SK-N-SH (cell line): ENCODE measurements at regions not wholly inside any gene's neighbourhood (a gene's known extent, or its start where the extent isn't known, plus 50 kb on each side); places are given as distances from the start of the nearest gene placed in this dataset.

Experiments used
- CTCF ChIA-PET: fragments of 300-600, 350-600 bp; formaldehyde crosslinking; extraction: SDS; loops from one replicate; lab custom pipeline; 2021; lab: Yijun Ruan, JAX
- POLR2A ChIA-PET: fragments of 350-600 bp; sonication (Branson Sonifier 250); formaldehyde crosslinking; extraction: SDS; loops from one replicate; lab custom pipeline; 2020; ENCODE audit warnings: antibody characterized with exemption, inconsistent platforms; lab: Yijun Ruan, JAX
- DNase-seq: peaks from one replicate; pipeline ENCODE4 v3.0.0; 2012
- H2AFZ ChIP-seq: fragments of 200-600 bp; sonication (generic); 2 replicates; pipeline ENCODE4 v1.8.1; 2016; ENCODE audit warnings: antibody characterized with exemption, mild to moderate bottlenecking, low read depth
- H3F3A ChIP-seq: fragments of 200-600 bp; sonication (generic); replicated peaks from 2 replicates; pipeline ENCODE3; 2016; ENCODE audit warnings: antibody characterized with exemption, mild to moderate bottlenecking; ENCODE audit not compliant: insufficient read depth
- H3K27ac ChIP-seq, 2 experiments: fragments of 200-500 bp in 1 of 2; fragments of 200-600 bp in 1 of 2; sonication (Bioruptor generic) in 1 of 2; sonication (generic), shearing (Covaris generic) in 1 of 2; 2 replicates each; pipeline versions ENCODE4 v1.5.1 to v1.6.1; 2014 to 2016; ENCODE audit warnings: low read depth in 2 of 2, inconsistent platforms in 1 of 2, low read length in 1 of 2, mild to moderate bottlenecking in 1 of 2, mixed read lengths in 1 of 2
- H3K27me3 ChIP-seq: fragments of 200-600 bp; sonication (generic), shearing (Covaris generic); 2 replicates; pipeline ENCODE4 v1.6.1; 2016; ENCODE audit warnings: mixed run types; ENCODE audit not compliant: insufficient read depth
- H3K36me3 ChIP-seq, 2 experiments: fragments of 200-500 bp in 1 of 2; fragments of 200-600 bp in 1 of 2; sonication (Bioruptor generic) in 1 of 2; sonication (generic) in 1 of 2; replicated peaks in 1 of 2; 2 replicates each; pipeline versions ENCODE3 to v1.5.1; 2014 to 2016; ENCODE audit warnings: low read length in 1 of 2, mild to moderate bottlenecking in 1 of 2; ENCODE audit not compliant: insufficient read depth in 2 of 2, control insufficient read depth in 1 of 2
- H3K4me1 ChIP-seq, 2 experiments: fragments of 200-500 bp in 1 of 2; fragments of 200-600 bp in 1 of 2; sonication (Bioruptor generic) in 1 of 2; sonication (generic), shearing (Covaris generic) in 1 of 2; 2 replicates each; pipeline versions ENCODE4 v1.5.1 to v1.6.1; 2014 to 2016; ENCODE audit warnings: low read depth in 1 of 2, low read length in 1 of 2, mixed run types in 1 of 2; ENCODE audit not compliant: insufficient read depth in 2 of 2, control insufficient read depth in 1 of 2
- H3K4me2 ChIP-seq: fragments of 200-600 bp; sonication (generic), shearing (Covaris generic); 2 replicates; pipeline ENCODE4 v1.6.1; 2017; ENCODE audit warnings: mixed run types
- H3K4me3 ChIP-seq, 2 experiments: fragments of 200-500 bp in 1 of 2; fragments of 200-600 bp in 1 of 2; sonication (Bioruptor generic) in 1 of 2; sonication (generic), shearing (Covaris generic) in 1 of 2; 2 replicates each; pipeline versions ENCODE4 v1.5.1 to v1.8.1; 2014 to 2016; ENCODE audit warnings: low read depth in 2 of 2, inconsistent platforms in 1 of 2, low read length in 1 of 2, mild to moderate bottlenecking in 1 of 2, mixed read lengths in 1 of 2, moderate library complexity in 1 of 2
- H3K79me2 ChIP-seq: fragments of 200-600 bp; sonication (generic); 2 replicates; pipeline ENCODE4 v1.8.1; 2017; ENCODE audit warnings: mild to moderate bottlenecking; ENCODE audit not compliant: insufficient read depth
- H3K9ac ChIP-seq: fragments of 200-600 bp; sonication (generic); 2 replicates; pipeline ENCODE4 v1.6.1; 2017; ENCODE audit warnings: mixed run types
- H3K9me2 ChIP-seq: fragments of 200-600 bp; sonication (generic); 2 replicates; pipeline ENCODE4 v1.6.1; 2017; ENCODE audit warnings: mixed run types
- H3K9me3 ChIP-seq: fragments of 200-600 bp; sonication (generic); 2 replicates; pipeline ENCODE4 v1.6.1; 2017; ENCODE audit warnings: mixed run types, mild to moderate bottlenecking, moderate library complexity
- H4K20me1 ChIP-seq: fragments of 200-600 bp; sonication (generic); 2 replicates; pipeline ENCODE4 v1.6.1; 2017; ENCODE audit warnings: mild to moderate bottlenecking, mixed run types; ENCODE audit not compliant: insufficient read depth
- RCOR1 ChIP-seq: fragments of 150-350 bp; IDR thresholded peaks from 2 replicates; pipeline ENCODE4 v1.6.1; 2017; ENCODE audit warnings: antibody characterized with exemption, low read length
- TCF12 ChIP-seq: IDR thresholded peaks from 2 replicates; pipeline ENCODE4 v1.4.0; 2012
- WGBS: methylation state at CpG from one replicate; pipeline ENCODE4 v1.1.6; 2017; ENCODE audit warnings: low lambda C conversion rate; 5-methylcytosine and 5-hydroxymethylcytosine counted together
- TF ChIP-seq, protein P1 (sequence below): IDR thresholded peaks from 2 replicates; pipeline ENCODE4 v1.6.1; 2012; ENCODE audit warnings: mild to moderate bottlenecking, low read depth, low read length, moderate library complexity
- TF ChIP-seq, protein P2 (sequence below): IDR thresholded peaks from 2 replicates; pipeline ENCODE4; 2012

DNA sequence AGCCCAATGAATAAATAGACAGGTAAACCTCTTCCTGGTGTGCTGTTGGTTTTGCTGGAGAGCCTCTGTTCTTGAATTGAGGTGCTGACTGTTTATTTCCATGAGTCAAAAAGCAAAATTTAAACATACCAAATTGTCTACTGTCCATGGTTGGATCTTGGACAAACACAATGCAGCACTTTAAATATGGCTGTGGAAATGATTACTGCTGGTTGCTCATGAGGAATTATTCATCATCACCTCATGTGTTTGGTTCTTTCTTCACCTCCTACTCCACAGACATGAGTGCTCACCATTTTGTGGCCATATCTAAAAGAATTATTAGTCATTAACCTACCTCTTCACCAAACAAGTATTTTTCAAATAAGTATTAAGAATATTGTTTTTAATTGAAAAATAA lies 85.3 kb upstream of the GALNT5 start:
- CTCF ChIA-PET: no interaction called here
- H3K27me3 ChIP-seq: no peaks in the 10 kb centered on the region
- no peak for TF ChIP-seq RCOR1
- TF ChIP-seq, protein P1, sequence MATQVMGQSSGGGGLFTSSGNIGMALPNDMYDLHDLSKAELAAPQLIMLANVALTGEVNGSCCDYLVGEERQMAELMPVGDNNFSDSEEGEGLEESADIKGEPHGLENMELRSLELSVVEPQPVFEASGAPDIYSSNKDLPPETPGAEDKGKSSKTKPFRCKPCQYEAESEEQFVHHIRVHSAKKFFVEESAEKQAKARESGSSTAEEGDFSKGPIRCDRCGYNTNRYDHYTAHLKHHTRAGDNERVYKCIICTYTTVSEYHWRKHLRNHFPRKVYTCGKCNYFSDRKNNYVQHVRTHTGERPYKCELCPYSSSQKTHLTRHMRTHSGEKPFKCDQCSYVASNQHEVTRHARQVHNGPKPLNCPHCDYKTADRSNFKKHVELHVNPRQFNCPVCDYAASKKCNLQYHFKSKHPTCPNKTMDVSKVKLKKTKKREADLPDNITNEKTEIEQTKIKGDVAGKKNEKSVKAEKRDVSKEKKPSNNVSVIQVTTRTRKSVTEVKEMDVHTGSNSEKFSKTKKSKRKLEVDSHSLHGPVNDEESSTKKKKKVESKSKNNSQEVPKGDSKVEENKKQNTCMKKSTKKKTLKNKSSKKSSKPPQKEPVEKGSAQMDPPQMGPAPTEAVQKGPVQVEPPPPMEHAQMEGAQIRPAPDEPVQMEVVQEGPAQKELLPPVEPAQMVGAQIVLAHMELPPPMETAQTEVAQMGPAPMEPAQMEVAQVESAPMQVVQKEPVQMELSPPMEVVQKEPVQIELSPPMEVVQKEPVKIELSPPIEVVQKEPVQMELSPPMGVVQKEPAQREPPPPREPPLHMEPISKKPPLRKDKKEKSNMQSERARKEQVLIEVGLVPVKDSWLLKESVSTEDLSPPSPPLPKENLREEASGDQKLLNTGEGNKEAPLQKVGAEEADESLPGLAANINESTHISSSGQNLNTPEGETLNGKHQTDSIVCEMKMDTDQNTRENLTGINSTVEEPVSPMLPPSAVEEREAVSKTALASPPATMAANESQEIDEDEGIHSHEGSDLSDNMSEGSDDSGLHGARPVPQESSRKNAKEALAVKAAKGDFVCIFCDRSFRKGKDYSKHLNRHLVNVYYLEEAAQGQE: peak; percentile 70; the same call in 1 of the 2 replicates
- TF ChIP-seq, all 33 proteins: peak for 1
- Histone ChIP-seq H3K9ac (peak overlapping the region; percentile 41; the same call in 1 of the 2 replicates), H3K27ac (peak overlapping the region; percentile 78 to 98; a peak in 2 of 4 replicates), H3K9me3 (no peaks in the 10 kb centered on the region), H3F3A (peaks cover 30% of the 10 kb centered on the region), H3K4me1 (peaks cover 0 to 17% of the 10 kb centered on the region in 2 experiments; a peak in 3 of 4 replicates), H4K20me1 (no peaks in the 10 kb centered on the region), H3K79me2 (no peaks in the 10 kb centered on the region), H3K36me3 (no peaks in the 10 kb centered on the region), H3K4me3 (no peak overlapping the region; a peak in 1 of 4 replicates), H2AFZ (peak overlapping the region; percentile 9; the same call in 1 of the 2 replicates), H3K9me2 (no peaks in the 10 kb centered on the region), H3K4me2 (no peak overlapping the region; the same call in 1 of the 2 replicates)
- no peak for DNase-seq
- POLR2A ChIA-PET: no interaction called here

DNA sequence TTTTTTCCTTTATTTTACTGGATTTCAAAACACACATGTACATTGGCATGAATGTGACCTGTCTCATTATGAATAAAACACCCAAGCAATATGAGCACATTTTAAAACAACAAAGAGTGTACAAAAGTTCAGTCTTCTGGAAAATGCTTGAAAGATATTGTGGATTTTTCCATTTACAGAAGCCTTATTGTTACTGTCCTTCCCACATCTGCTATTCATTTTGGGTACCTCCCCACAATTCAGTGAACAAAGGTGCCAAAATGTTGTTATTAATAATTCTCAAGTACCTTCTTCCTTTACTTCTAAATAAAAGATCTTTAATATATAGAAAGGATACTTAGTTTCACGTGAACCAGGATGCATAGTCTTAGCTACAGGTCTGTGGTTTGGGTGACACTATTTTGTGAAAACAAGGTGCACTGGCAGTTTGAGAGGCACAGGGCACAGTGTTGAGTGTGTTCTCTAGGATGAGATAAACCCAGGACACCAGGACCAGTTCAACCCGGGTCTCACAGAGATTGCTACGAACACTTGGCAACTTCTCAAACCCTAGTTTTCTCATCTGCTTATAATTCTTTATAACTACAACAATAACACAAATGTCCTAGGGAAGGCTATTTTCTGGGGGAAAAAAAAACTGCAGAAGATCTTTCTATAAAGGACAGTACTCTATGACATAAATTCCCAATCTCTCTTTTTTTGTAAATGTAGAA lies 84.5 kb upstream of the GALNT5 start:
- peaks cover 0 to 17% of the 10 kb centered on the region in 2 experiments; a peak in 3 of 4 replicates for H3K4me1 ChIP-seq
- peak overlapping the region; percentile 35 for H3K4me2 ChIP-seq
- peaks cover 30% of the 10 kb centered on the region for H3F3A ChIP-seq
- no peaks in the 10 kb centered on the region for H4K20me1 ChIP-seq
- ChIA-PET CTCF (no interaction called here), POLR2A (no interaction called here)
- H3K79me2 ChIP-seq: no peaks in the 10 kb centered on the region
- no peaks in the 10 kb centered on the region for H3K36me3 ChIP-seq
- WGBS: 8% methylated on average over 3 of the region's 3 CpGs
- peak overlapping the region; percentile 78 to 98; a peak in 3 of 4 replicates for H3K27ac ChIP-seq
- DNase-seq: no peak
- no peaks in the 10 kb centered on the region for H3K9me3 ChIP-seq
- peak overlapping the region; percentile 32; the same call in 1 of the 2 replicates for H2AFZ ChIP-seq
- H3K9me2 ChIP-seq: no peaks in the 10 kb centered on the region
- TF ChIP-seq, protein P2, sequence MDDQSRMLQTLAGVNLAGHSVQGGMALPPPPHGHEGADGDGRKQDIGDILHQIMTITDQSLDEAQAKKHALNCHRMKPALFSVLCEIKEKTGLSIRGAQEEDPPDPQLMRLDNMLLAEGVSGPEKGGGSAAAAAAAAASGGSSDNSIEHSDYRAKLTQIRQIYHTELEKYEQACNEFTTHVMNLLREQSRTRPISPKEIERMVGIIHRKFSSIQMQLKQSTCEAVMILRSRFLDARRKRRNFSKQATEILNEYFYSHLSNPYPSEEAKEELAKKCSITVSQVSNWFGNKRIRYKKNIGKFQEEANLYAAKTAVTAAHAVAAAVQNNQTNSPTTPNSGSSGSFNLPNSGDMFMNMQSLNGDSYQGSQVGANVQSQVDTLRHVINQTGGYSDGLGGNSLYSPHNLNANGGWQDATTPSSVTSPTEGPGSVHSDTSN: no peak
- peak; percentile 66 for TF ChIP-seq TCF12
- H3K27me3 ChIP-seq: no peaks in the 10 kb centered on the region
- peak overlapping the region; percentile 41; the same call in 1 of the 2 replicates for H3K9ac ChIP-seq
- peak overlapping the region; percentile 21 to 24; a peak in 3 of 4 replicates for H3K4me3 ChIP-seq
